ENCODE measurements at regions not wholly inside any gene's neighbourhood (a gene's known extent, or its start where the extent isn't known, plus 50 kb on each side); places are given as distances from the start of the nearest gene placed in this dataset.

GRCh38 chr2:65545837-65546805, 113.7 kb upstream of the SPRED2 start:
- TF ChIP-seq EZH2 (IDR thresholded peaks at IDR 0.05; ENCODE audit: insufficient read depth, low read length): no peak
- no peak for TF ChIP-seq CTCF (IDR thresholded peaks at IDR 0.05; ENCODE audit: insufficient read depth, low read depth, low read length)
